ENCODE measurements at regions not wholly inside any gene's neighbourhood (a gene's known extent, or its start where the extent isn't known, plus 50 kb on each side); places are given as distances from the start of the nearest gene placed in this dataset.

GRCh38 chr4:175280153-175280552 is 362.0 kb downstream of the ADAM29 start:
- no peak overlapping the region for H2AFZ ChIP-seq (ENCODE audit: low read depth, low read length, poor library complexity, severe bottlenecking)

GRCh38 chr4:175281894-175282293 is 363.7 kb downstream of the ADAM29 start:
- Histone ChIP-seq H3K27me3 (ENCODE audit: insufficient read depth, low read length) (no peaks in the 10 kb centered on the region), H3K4me3 (replicated peaks in 1 of 2; ENCODE audit: low read depth in 1 of 2, low read length in 2 of 2) (no peak overlapping the region), H3K79me2 (ENCODE audit: insufficient read depth, low read length) (no peaks in the 10 kb centered on the region), H3K27ac (ENCODE audit: low read depth, low read length) (no peak overlapping the region), H4K20me1 (ENCODE audit: insufficient read depth) (no peaks in the 10 kb centered on the region), H3K9me3 (ENCODE audit: control insufficient read depth in 1 of 2, insufficient read depth in 1 of 2, low read depth in 1 of 2, low read length in 2 of 2) (no peaks in the 10 kb centered on the region), H3K4me1 (ENCODE audit: control insufficient read depth in 1 of 2, insufficient read depth in 2 of 2, low read length in 2 of 2) (no peaks in the 10 kb centered on the region), H3K4me2 (ENCODE audit: low read length) (no peak overlapping the region), H3K36me3 (ENCODE audit: control insufficient read depth in 1 of 2, insufficient read depth in 2 of 2, low read length in 2 of 2) (no peaks in the 10 kb centered on the region), H3K9ac (ENCODE audit: low read length) (no peak overlapping the region), H3K9me2 (ENCODE audit: insufficient read depth) (no peaks in the 10 kb centered on the region), H2AFZ (ENCODE audit: low read depth, low read length, poor library complexity, severe bottlenecking) (no peak overlapping the region)
- no TSS peak for BruUV-seq (replicated peaks)
- intact Hi-C loops (cut with micrococcal nuclease), result no loop called here
- CTCF ChIA-PET, result no interaction called here
- ATAC-seq (no peak), DNase-seq (ENCODE audit: low read depth, low spot score) (no peak)
- RAD21 ChIA-PET (ENCODE audit: low non-redundant PET in 1 of 2, low total read pairs in 2 of 2, uncharacterized antibody in 2 of 2, unreplicated experiment in 2 of 2), result no interaction called here
- POLR2A ChIA-PET, result no interaction called here
- TF ChIP-seq RAD21 (IDR thresholded peaks at IDR 0.05; ENCODE audit: low read depth), result no peak
- no peak for TF ChIP-seq CEBPB (IDR thresholded peaks at IDR 0.05; ENCODE audit: low read depth)
- TF ChIP-seq SRF (IDR thresholded peaks at IDR 0.05; ENCODE audit: low read depth), result no peak
- TF ChIP-seq YY1 (IDR thresholded peaks at IDR 0.05; ENCODE audit: extremely low read depth, insufficient replicate concordance, low read depth, low read length), result no peak
- TF ChIP-seq ZFX (IDR thresholded peaks at IDR 0.05), result no peak
- TF ChIP-seq FOSL1 (IDR thresholded peaks at IDR 0.05; ENCODE audit: low read depth), result no peak
- TF ChIP-seq POLR2AphosphoS5 (IDR thresholded peaks at IDR 0.05; ENCODE audit: low read depth, low read length), result no peak
- no peak for TF ChIP-seq EZH2phosphoT487 (IDR thresholded peaks at IDR 0.05; ENCODE audit: borderline replicate concordance)
- no peak for TF ChIP-seq MAX (IDR thresholded peaks at IDR 0.05)
- TF ChIP-seq CTCF (IDR thresholded peaks at IDR 0.05 in 2 of 3, conservative IDR thresholded peaks at IDR 0.05 in 1 of 3; ENCODE audit: borderline replicate concordance in 1 of 3, insufficient read depth in 1 of 3, low read depth in 2 of 3, low read length in 2 of 3), result no peak
- no peak for TF ChIP-seq ZBTB33 (IDR thresholded peaks at IDR 0.05; ENCODE audit: extremely low read depth, insufficient replicate concordance, low read length)
- no peak for TF ChIP-seq EZH2 (IDR thresholded peaks at IDR 0.05)
- TF ChIP-seq ATF3 (IDR thresholded peaks at IDR 0.05), result no peak

More at GRCh38 chr4:175280153-175280552, 362.0 kb downstream of the ADAM29 start:
- Histone ChIP-seq H3K4me2 (ENCODE audit: low read length) (no peak overlapping the region), H3K4me1 (ENCODE audit: control insufficient read depth in 1 of 2, insufficient read depth in 2 of 2, low read length in 2 of 2) (no peaks in the 10 kb centered on the region), H3K9ac (ENCODE audit: low read length) (no peak overlapping the region), H3K27ac (ENCODE audit: low read depth, low read length) (no peak overlapping the region), H3K9me3 (ENCODE audit: control insufficient read depth in 1 of 2, insufficient read depth in 1 of 2, low read depth in 1 of 2, low read length in 2 of 2) (no peaks in the 10 kb centered on the region), H3K27me3 (ENCODE audit: insufficient read depth, low read length) (no peaks in the 10 kb centered on the region), H3K9me2 (ENCODE audit: insufficient read depth) (no peaks in the 10 kb centered on the region), H3K4me3 (replicated peaks in 1 of 2; ENCODE audit: low read depth in 1 of 2, low read length in 2 of 2) (no peak overlapping the region), H4K20me1 (ENCODE audit: insufficient read depth) (no peaks in the 10 kb centered on the region), H3K36me3 (ENCODE audit: control insufficient read depth in 1 of 2, insufficient read depth in 2 of 2, low read length in 2 of 2) (no peaks in the 10 kb centered on the region), H3K79me2 (ENCODE audit: insufficient read depth, low read length) (no peaks in the 10 kb centered on the region)
- ChIA-PET RAD21 (ENCODE audit: low non-redundant PET in 1 of 2, low total read pairs in 2 of 2, uncharacterized antibody in 2 of 2, unreplicated experiment in 2 of 2) (no interaction called here), POLR2A (no interaction called here), CTCF (no interaction called here)
- intact Hi-C loops (cut with micrococcal nuclease), result no loop called here
- BruUV-seq (replicated peaks), result no TSS peak
- no peak for TF ChIP-seq TCF7L2 (IDR thresholded peaks at IDR 0.05; ENCODE audit: borderline replicate concordance, extremely low read depth, insufficient read depth, insufficient read length)
- no peak for ATAC-seq
- DNase-seq (ENCODE audit: low read depth, low spot score), result no peak
